ENCODE measurements at regions not wholly inside any gene's neighbourhood (a gene's known extent, or its start where the extent isn't known, plus 50 kb on each side); places are given as distances from the start of the nearest gene placed in this dataset.

GRCh38 chr2:35989503-35989902, 366.1 kb upstream of the CRIM1 start:
- Histone ChIP-seq H3K79me2 (ENCODE audit: insufficient read depth, low read depth, low read length) (no peaks in the 10 kb centered on the region; the same call in 1 of the 2 replicates), H3K4me2 (ENCODE audit: low read length) (no peak overlapping the region), H3K9me3 (ENCODE audit: low read length) (no peaks in the 10 kb centered on the region), H3K4me3 (ENCODE audit: low read depth, low read length, poor library complexity, severe bottlenecking) (no peak overlapping the region), H3K9me2 (ENCODE audit: insufficient read depth, low read length) (no peaks in the 10 kb centered on the region), H3K36me3 (ENCODE audit: insufficient read depth, low read length) (no peaks in the 10 kb centered on the region), H4K20me1 (ENCODE audit: insufficient read depth, low read length) (no peaks in the 10 kb centered on the region), H2AFZ (ENCODE audit: low read length) (no peak overlapping the region), H3K4me1 (ENCODE audit: insufficient read depth, low read length, poor library complexity, severe bottlenecking) (no peaks in the 10 kb centered on the region), H3K27ac (ENCODE audit: low read depth, low read length, poor library complexity, severe bottlenecking) (no peak overlapping the region)
- TF ChIP-seq EZH2phosphoT487 (IDR thresholded peaks at IDR 0.05; ENCODE audit: borderline replicate concordance, low read depth, low read length) (no peak), CTCF (conservative IDR thresholded peaks at IDR 0.05; ENCODE audit: low read length) (no peak)
- no TSS peak for BruUV-seq (replicated peaks)
- ChIA-PET CTCF (ENCODE audit: unreplicated experiment) (no interaction called here), POLR2A (interaction anchor here (0.6 to 1.0 kb wide), 3 partner anchors 14 to 133 kb away, joined by 3 to 4 read pairs (median 3); no protein-coding TSS in a partner anchor)
- no peak for DNase-seq (ENCODE audit: low spot score)
- intact Hi-C loops (cut with micrococcal nuclease; ENCODE audit: unreplicated experiment) = no loop called here

DNA sequence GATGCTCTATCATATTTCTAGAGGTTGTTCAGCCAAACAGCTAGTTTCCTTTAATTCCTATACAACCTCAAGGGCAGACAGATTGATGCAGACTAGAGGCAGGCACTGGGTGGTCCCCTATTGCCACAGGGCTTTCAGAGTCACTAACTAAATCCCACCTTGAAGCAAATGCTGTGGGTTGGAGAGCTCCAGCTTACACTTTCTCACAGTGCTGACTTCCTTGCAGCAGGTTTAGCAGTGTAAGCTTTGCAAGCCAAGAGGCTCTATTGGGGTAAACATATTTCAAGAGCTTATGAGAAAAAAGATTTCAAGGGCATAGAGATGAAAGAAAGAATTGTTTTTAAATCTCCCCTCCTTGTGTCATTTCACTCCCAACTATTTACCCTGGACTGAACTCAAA, 366.5 kb upstream of the CRIM1 start:
- TF ChIP-seq EZH2phosphoT487 (IDR thresholded peaks at IDR 0.05; ENCODE audit: borderline replicate concordance, low read depth, low read length) (no peak), CTCF (conservative IDR thresholded peaks at IDR 0.05; ENCODE audit: low read length) (no peak)
- Histone ChIP-seq H3K79me2 (ENCODE audit: insufficient read depth, low read depth, low read length) (no peaks in the 10 kb centered on the region; the same call in 1 of the 2 replicates), H3K36me3 (ENCODE audit: insufficient read depth, low read length) (no peaks in the 10 kb centered on the region), H3K9me2 (ENCODE audit: insufficient read depth, low read length) (no peaks in the 10 kb centered on the region), H3K9me3 (ENCODE audit: low read length) (no peaks in the 10 kb centered on the region), H3K4me1 (ENCODE audit: insufficient read depth, low read length, poor library complexity, severe bottlenecking) (no peaks in the 10 kb centered on the region), H2AFZ (ENCODE audit: low read length) (no peak overlapping the region), H3K4me3 (ENCODE audit: low read depth, low read length, poor library complexity, severe bottlenecking) (no peak overlapping the region), H4K20me1 (ENCODE audit: insufficient read depth, low read length) (no peaks in the 10 kb centered on the region), H3K27ac (ENCODE audit: low read depth, low read length, poor library complexity, severe bottlenecking) (no peak overlapping the region), H3K4me2 (ENCODE audit: low read length) (no peak overlapping the region)
- intact Hi-C loops (cut with micrococcal nuclease; ENCODE audit: unreplicated experiment) = no loop called here
- no peak for DNase-seq (ENCODE audit: low spot score)
- no TSS peak for BruUV-seq (replicated peaks)
- ChIA-PET POLR2A (interaction anchor here (0.6 to 1.0 kb wide), 2 partner anchors 14 to 22 kb away, joined by 3 to 4 read pairs; no protein-coding TSS in a partner anchor), CTCF (ENCODE audit: unreplicated experiment) (interaction anchor here (0.6 kb wide), 1 partner anchor 792 kb away, joined by 5 read pairs; no protein-coding TSS in a partner anchor)

GRCh38 chr2:35986871-35987270, 368.7 kb upstream of the CRIM1 start:
- no peaks in the 10 kb centered on the region for H3K9me2 ChIP-seq (ENCODE audit: insufficient read depth, low read length)
- H4K20me1 ChIP-seq (ENCODE audit: insufficient read depth, low read length) = no peaks in the 10 kb centered on the region
- no peak overlapping the region for H3K4me2 ChIP-seq (ENCODE audit: low read length)
- CTCF ChIA-PET (ENCODE audit: unreplicated experiment) = no interaction called here
- no peaks in the 10 kb centered on the region for H3K36me3 ChIP-seq (ENCODE audit: insufficient read depth, low read length)
- H3K79me2 ChIP-seq (ENCODE audit: insufficient read depth, low read depth, low read length) = no peaks in the 10 kb centered on the region
- no peaks in the 10 kb centered on the region for H3K9me3 ChIP-seq (ENCODE audit: low read length)
- no peak overlapping the region for H2AFZ ChIP-seq (ENCODE audit: low read length)
- TF ChIP-seq EZH2phosphoT487 (IDR thresholded peaks at IDR 0.05; ENCODE audit: borderline replicate concordance, low read depth, low read length) = no peak
- TF ChIP-seq CTCF (conservative IDR thresholded peaks at IDR 0.05; ENCODE audit: low read length) = no peak
- H3K4me3 ChIP-seq (ENCODE audit: low read depth, low read length, poor library complexity, severe bottlenecking) = no peak overlapping the region
- BruUV-seq (replicated peaks) = no TSS peak
- POLR2A ChIA-PET = interaction anchor here (0.9 kb wide), 1 partner anchor 42 kb away, joined by 3 read pairs; no protein-coding TSS in a partner anchor
- no peaks in the 10 kb centered on the region for H3K4me1 ChIP-seq (ENCODE audit: insufficient read depth, low read length, poor library complexity, severe bottlenecking)
- DNase-seq (ENCODE audit: low spot score) = no peak
- intact Hi-C loops (cut with micrococcal nuclease; ENCODE audit: unreplicated experiment) = no loop called here
- H3K27ac ChIP-seq (ENCODE audit: low read depth, low read length, poor library complexity, severe bottlenecking) = no peak overlapping the region

Data from OCI-LY7 (cell line).